ENCODE measurements at regions not wholly inside any gene's neighbourhood (a gene's known extent, or its start where the extent isn't known, plus 50 kb on each side); places are given as distances from the start of the nearest gene placed in this dataset.

DNA sequence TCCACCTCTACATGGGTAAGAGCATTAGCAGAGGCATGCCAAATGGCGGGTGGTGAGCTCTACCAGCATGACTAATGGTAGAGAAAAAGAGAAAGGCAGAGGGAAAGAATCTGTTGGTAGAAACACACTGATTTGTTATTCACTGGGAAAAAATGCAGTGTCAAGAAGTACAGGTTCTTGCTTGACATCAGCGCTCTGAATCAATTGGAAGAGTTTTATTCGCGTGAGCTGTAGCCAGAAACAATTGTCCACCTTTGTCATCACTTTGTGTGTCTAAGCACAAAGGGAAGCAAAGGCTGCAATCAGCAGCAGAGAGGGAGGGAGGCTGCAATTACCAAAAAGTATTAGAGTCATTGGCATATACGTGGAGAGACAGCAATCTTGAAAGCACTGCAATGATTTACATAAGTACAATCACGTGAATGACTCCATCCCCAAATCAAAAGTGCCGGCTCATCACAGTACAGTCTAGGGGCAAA, 67.7 kb upstream of the HS3ST1 start:
- DNase-seq, result no peak

DNA sequence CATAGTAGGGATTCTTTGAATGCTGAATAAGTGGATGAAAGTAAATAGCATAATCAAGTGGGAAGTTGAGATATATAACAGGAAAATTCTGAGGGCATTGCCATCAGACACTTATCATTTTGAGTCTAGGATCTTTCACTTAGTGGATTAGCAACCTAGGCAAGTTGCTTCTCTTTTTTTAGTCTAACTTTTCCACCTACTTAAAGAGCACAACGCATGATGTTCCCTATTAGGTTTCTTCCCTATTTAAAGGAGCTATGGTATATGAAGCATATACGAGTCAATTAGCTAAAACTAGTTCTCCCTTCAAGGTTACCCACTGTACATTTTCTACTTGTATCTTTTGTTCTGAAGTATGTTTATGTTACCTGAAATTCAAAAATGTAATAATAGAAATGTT, 67.1 kb upstream of the HS3ST1 start:
- DNase-seq, result no peak

DNA sequence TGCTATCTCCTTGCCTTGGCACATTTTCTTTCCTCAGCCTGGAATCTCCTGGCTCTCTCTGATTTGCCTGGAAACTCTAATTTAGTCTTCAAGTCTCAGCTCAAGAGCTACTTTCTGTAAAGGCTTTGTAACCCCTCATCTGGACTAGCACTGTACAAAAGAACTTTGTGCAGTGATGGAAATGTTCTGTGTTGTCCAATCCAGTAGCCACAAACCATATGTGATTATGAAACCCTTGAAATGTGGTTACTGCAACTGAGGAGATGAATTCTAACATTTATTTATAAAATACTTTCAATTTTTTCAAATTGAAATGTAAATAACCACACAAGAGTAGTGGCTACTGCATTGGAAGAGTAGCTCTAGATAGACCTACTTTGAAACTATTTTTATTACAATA, 66.6 kb upstream of the HS3ST1 start:
- DNase-seq, result no peak

DNA sequence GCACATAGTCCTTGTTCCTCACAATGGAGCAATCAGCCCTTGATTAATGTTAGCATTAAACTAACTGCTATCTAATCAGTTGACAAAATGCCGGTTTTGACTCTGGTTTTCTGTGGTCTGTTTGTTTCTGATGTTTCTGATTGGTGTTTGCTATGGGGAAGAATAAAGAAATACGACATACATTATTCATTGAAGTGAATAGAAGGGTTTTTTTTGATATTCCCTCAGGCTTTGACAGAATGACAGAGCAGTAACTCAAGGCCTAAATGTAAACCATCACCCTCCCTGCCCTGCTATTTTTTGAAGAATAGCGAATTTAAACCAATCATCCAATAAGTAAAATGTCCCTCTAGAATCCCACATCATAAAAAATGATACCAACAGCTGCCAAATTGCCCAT, 65.5 kb upstream of the HS3ST1 start:
- DNase-seq, result no peak

DNA sequence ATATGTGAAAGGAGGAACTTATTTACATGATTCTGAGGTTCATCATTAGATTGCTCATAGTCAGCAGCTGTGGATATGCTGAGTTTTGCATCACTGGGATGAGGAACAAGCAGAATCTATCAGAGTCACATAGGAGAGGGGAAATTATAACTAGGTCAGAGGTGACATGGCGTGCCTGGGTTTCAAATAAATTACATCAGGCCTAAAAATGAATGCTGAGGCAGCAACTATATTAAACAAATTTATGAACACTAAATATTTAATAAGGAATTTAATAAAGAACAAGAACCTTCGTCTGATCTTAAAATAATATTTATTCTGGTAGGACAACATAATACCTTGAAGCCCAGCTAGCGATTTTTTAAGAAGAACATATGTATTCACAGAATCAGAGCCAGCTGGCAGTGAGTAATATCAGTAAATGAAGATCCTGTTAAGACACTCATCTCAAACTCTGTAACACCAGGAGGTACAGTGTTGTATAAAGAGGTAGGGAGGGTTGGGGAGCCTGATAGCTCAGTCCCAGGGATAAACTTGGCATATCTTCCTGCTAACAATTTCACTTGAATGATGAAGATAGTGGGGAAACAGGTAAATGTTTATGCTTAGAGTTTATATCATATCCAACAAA, 60.9 kb upstream of the HS3ST1 start:
- DNase-seq, result no peak

DNA sequence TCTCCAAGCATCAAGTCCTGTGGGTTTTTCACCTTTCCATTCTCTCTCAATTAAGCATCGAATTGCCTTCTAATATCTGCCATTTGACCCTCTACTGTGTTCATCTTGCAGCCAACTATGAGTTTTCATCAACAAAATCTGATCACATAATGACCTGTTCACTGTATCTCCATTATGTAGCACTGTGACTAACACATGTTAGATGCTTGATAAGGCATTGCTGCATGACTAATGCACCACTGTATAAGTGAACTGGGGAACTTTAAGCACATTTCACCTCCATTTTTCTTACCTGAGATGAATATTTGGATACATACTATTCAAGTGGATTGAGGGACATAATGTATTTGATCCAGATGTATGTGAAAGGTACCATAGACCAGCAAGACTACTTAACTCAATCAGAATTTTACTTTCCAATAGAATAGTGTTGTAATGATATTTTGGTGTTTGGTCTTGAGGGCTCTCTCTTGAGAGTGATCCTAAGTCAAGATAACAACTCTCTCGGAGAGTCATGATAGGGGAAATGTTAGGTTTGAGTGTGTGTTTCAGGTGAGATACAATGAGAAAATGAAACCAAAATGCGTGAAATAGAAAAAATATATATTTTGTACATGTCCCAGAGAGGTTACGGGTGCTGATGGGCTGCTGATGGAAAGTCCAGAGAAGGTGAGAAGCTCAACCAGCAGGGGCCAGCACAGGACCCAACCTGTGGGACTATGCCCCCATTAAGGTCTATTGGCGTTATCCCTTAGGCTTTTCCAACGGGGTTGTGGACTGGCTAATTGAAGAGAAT, 60.2 kb upstream of the HS3ST1 start:
- DNase-seq, result no peak

DNA sequence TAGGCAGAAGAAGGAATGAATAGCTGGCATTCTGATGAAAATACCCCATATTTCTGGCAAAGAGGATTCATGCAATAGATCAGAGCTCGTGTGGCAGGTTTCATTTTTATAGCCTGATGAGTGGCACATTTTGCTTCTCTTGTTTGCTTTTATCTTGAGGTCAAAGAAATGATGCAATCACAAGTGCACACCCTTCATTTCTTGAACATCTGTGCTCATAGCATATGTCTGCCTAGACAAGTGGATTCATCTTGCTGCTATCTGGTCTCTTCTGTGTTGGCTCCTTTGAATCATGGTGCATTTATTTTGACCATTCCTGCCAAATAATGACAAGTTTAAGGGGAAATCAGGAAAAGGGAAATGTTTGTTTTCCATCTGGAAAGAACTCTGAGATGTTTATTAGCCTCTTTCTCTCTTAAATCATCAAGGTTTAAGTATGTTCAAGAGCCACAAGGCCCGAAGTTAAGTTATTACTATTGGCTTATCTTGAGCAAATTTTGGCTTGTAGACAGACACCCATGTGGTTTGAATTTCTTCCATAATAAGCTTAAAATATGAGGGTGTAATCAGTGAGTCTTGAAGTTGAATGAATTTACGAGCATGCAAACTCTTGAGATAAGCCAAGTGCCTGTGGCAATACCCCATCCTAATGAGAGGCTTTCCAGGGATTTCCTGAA, 59.3 kb upstream of the HS3ST1 start:
- DNase-seq, result no peak

DNA sequence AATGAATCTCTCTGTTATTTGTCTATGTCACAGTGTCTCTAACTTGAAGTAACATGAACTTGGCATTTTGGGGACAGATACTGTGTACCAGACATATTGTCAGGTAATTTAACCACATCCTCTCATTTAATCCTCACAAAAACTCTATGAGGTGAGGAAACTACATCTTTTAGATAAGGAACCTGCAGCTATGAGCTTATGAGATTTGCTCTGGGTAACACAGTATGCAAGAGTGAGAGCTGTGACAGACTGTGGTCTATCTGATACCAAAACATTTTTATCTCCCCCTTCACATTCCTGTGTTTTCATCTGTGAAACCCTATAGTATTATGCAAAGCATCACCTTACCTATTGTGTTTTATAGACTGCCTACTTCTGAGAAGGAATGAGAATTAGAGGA, 58.4 kb upstream of the HS3ST1 start:
- no peak for DNase-seq

DNA sequence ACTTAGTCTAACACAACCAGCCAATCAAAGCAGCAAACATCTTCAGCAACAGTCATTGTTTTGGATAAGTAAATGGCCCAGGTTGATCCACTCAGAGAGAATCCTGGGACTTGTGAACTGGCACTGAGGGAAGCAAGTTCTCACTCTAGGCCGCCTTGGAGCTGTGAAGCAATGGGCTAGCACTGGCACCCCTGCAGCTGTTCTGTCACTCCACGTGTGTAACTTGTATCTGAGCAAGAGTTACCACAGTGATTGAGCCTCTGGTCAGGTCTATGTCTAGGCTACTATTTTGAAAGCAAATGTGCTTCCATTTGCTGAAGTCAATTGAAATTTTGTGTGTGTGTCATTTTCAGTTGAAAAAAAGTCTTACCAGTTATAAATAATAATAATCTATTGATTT, 57.2 kb upstream of the HS3ST1 start:
- no peak for DNase-seq

DNA sequence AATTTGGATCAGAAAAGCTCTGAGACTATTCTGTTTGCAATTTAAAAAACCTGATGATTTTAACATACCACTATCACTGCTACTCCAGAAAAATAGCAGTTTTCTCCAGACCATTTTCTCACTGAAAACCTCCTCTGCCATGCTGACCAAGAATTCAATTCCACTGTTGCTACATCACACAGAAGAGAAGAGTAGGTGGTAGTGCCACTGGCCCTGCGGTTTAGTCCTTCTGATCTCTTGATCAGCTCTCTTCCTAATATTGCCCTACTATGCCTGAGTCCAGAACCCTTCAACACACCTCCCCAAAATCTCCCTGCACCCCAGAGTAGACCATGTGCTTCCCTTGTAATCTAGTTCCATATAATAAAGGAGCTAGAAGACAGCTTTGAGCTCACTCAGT, 55.8 kb upstream of the HS3ST1 start:
- DNase-seq, result no peak

DNA sequence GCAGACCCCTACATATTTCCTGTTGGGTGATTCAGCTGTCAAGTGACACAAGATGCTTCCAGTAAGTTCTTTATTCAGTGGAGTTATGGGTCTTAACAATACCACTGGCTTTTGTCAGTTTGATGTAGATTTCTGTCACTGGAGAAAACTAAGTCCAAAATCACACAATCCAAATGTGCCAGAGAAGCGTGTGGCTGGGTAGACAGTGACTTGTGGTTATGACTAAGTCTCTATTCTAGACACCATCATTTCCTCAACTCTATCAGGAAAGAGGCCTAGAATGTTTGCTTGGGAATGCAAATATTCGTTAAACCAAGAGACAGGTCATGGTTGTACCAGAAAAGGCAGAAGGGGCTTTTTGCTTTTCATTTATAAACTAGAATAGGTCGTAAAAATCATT, 54.4 kb upstream of the HS3ST1 start:
- no peak for DNase-seq

DNA sequence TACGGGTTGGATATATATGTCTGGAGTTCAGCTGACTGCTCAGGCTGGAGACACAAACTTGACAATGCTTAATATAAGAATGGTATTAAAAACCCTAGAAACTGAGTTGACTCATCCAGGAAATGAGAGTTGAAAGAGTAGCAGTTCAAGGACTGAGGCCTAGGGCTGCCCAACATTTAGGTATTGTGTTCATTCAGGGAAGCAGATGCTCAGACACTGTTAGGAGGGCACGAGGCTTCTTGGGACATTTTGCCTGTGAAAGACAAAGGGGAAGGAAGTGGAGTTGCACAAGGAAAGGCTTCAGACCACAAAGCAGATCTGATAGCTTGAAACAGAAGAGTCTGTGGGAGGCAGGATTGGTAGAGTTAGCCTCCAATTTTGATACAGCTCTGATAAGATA, 52.0 kb upstream of the HS3ST1 start:
- DNase-seq, result no peak
